SK-N-SH (cell line): ENCODE measurements at regions not wholly inside any gene's neighbourhood (a gene's known extent, or its start where the extent isn't known, plus 50 kb on each side); places are given as distances from the start of the nearest gene placed in this dataset.

Experiments used
- EZH2phosphoT487 ChIP-seq: fragments of 200-600 bp; sonication (generic); IDR thresholded peaks from 2 replicates; pipeline ENCODE4 v1.6.1; 2017; ENCODE audit warnings: low read depth, mixed run types, mild to moderate bottlenecking, antibody characterized with exemption, moderate library complexity, borderline replicate concordance
- FOXJ3 ChIP-seq: sonication (generic); formaldehyde crosslinking; IDR thresholded peaks from 2 replicates; pipeline ENCODE4 v1.5.1; 2020; ENCODE audit warnings: mild to moderate bottlenecking, missing genetic modification reagents
- SIN3A ChIP-seq: IDR thresholded peaks from 2 replicates; pipeline ENCODE4 v1.6.1; 2012; ENCODE audit warnings: low read depth, mild to moderate bottlenecking, low read length, moderate library complexity, borderline replicate concordance
- TF ChIP-seq, protein P1 (sequence below): fragments of 200-600 bp; sonication (generic); IDR thresholded peaks from 2 replicates; pipeline ENCODE4 v1.6.1; 2017; ENCODE audit warnings: antibody characterized with exemption, mild to moderate bottlenecking, moderate library complexity
- TF ChIP-seq, protein P2 (sequence below): fragments of 150-350 bp; IDR thresholded peaks from 2 replicates; pipeline ENCODE4 v1.6.1; 2017; ENCODE audit warnings: antibody characterized with exemption, low read length, low read depth, borderline replicate concordance
- TF ChIP-seq, protein P3 (sequence below): IDR thresholded peaks from 2 replicates; pipeline ENCODE4 v1.6.1; 2012; ENCODE audit warnings: mild to moderate bottlenecking, low read depth, low read length, moderate library complexity
- TF ChIP-seq, protein P4 (sequence below): IDR thresholded peaks from 2 replicates; pipeline ENCODE4 v1.4.0; 2012; ENCODE audit warnings: low read depth

DNA sequence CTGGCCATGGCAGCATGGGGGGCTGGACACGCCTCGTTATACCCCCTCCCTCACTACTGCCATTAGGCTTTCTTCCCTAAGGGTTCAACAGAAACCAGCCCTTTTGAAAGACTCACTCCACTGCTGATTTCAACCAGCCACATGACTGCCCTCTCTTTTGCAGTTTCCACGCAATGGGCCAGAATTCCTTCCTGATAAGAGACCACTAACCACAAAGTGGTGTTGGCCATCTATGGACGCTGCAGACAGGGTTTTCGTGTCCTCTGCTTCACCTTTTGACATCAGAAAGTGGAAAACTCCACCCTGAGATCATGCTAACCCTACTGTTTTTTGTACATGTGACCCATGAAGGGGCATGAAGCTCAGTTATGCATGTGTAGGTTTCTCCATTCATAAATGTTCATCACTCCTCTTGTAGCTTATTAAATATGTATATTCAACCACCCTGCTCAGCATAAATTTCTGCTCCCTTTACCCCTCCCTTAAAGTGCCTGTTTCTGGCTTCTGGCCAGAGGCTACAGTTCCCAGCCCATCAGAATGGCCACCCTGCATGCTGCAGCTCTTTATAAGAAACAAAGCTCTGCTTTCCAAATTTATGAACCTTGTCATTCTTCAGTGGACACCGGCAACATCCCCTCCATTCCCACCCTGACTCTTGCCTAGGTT, 105.6 kb upstream of the KCNK12 start:
- TF ChIP-seq, protein P1, sequence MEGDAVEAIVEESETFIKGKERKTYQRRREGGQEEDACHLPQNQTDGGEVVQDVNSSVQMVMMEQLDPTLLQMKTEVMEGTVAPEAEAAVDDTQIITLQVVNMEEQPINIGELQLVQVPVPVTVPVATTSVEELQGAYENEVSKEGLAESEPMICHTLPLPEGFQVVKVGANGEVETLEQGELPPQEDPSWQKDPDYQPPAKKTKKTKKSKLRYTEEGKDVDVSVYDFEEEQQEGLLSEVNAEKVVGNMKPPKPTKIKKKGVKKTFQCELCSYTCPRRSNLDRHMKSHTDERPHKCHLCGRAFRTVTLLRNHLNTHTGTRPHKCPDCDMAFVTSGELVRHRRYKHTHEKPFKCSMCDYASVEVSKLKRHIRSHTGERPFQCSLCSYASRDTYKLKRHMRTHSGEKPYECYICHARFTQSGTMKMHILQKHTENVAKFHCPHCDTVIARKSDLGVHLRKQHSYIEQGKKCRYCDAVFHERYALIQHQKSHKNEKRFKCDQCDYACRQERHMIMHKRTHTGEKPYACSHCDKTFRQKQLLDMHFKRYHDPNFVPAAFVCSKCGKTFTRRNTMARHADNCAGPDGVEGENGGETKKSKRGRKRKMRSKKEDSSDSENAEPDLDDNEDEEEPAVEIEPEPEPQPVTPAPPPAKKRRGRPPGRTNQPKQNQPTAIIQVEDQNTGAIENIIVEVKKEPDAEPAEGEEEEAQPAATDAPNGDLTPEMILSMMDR: no peak
- TF ChIP-seq EZH2phosphoT487 (no peak), SIN3A (no peak), FOXJ3 (CRISPR knock-in tag) (no peak)
- TF ChIP-seq, protein P2, sequence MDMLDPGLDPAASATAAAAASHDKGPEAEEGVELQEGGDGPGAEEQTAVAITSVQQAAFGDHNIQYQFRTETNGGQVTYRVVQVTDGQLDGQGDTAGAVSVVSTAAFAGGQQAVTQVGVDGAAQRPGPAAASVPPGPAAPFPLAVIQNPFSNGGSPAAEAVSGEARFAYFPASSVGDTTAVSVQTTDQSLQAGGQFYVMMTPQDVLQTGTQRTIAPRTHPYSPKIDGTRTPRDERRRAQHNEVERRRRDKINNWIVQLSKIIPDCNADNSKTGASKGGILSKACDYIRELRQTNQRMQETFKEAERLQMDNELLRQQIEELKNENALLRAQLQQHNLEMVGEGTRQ: no peak
- TF ChIP-seq, protein P3, sequence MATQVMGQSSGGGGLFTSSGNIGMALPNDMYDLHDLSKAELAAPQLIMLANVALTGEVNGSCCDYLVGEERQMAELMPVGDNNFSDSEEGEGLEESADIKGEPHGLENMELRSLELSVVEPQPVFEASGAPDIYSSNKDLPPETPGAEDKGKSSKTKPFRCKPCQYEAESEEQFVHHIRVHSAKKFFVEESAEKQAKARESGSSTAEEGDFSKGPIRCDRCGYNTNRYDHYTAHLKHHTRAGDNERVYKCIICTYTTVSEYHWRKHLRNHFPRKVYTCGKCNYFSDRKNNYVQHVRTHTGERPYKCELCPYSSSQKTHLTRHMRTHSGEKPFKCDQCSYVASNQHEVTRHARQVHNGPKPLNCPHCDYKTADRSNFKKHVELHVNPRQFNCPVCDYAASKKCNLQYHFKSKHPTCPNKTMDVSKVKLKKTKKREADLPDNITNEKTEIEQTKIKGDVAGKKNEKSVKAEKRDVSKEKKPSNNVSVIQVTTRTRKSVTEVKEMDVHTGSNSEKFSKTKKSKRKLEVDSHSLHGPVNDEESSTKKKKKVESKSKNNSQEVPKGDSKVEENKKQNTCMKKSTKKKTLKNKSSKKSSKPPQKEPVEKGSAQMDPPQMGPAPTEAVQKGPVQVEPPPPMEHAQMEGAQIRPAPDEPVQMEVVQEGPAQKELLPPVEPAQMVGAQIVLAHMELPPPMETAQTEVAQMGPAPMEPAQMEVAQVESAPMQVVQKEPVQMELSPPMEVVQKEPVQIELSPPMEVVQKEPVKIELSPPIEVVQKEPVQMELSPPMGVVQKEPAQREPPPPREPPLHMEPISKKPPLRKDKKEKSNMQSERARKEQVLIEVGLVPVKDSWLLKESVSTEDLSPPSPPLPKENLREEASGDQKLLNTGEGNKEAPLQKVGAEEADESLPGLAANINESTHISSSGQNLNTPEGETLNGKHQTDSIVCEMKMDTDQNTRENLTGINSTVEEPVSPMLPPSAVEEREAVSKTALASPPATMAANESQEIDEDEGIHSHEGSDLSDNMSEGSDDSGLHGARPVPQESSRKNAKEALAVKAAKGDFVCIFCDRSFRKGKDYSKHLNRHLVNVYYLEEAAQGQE: no peak
- TF ChIP-seq, protein P4, sequence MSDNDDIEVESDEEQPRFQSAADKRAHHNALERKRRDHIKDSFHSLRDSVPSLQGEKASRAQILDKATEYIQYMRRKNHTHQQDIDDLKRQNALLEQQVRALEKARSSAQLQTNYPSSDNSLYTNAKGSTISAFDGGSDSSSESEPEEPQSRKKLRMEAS: no peak
